HEK293 (cell line): ENCODE measurements at regions not wholly inside any gene's neighbourhood (a gene's known extent, or its start where the extent isn't known, plus 50 kb on each side); places are given as distances from the start of the nearest gene placed in this dataset.

ENCODE experiments used
- CTCF ChIA-PET: fragments of 350-600 bp; formaldehyde crosslinking; extraction: SDS; loops from one replicate; lab custom pipeline; 2021; ENCODE audit warnings: antibody characterized with exemption; lab: Yijun Ruan, JAX
- POLR2A ChIA-PET: fragments of 300-600 bp; formaldehyde crosslinking; extraction: SDS; loops from one replicate; lab custom pipeline; 2020; ENCODE audit warnings: antibody characterized with exemption, inconsistent platforms; lab: Yijun Ruan, JAX
- H3K27ac ChIP-seq: fragments of 200-500 bp; sonication (Bioruptor generic); 2 replicates; pipeline ENCODE4 v1.5.1; 2014; ENCODE audit warnings: low read depth, low read length, control low read depth, inconsistent platforms; ENCODE audit errors: extremely low read depth
- H3K36me3 ChIP-seq, 2 experiments: fragments of 200-500 bp in 1 of 2; sonication (Bioruptor generic) in 1 of 2; 1 replicate in 1 of 2; 2 replicates in 1 of 2; pipeline ENCODE4 v1.5.1; 2014 to 2017; ENCODE audit warnings: inconsistent platforms in 2 of 2, low read length in 2 of 2; ENCODE audit not compliant: control insufficient read depth in 2 of 2, insufficient read depth in 1 of 2
- H3K4me1 ChIP-seq: fragments of 200-500 bp; sonication (Bioruptor generic); 2 replicates; pipeline ENCODE4 v1.5.1; 2014; ENCODE audit warnings: mild to moderate bottlenecking, low read length, inconsistent platforms; ENCODE audit not compliant: control insufficient read depth, insufficient read depth
- H3K4me3 ChIP-seq: 2 replicates; pipeline ENCODE4 v1.5.1; 2011; ENCODE audit warnings: low read depth, mild to moderate bottlenecking, control low read depth, low read length, moderate library complexity
- H3K9me3 ChIP-seq: fragments of 200-500 bp; sonication (Bioruptor generic); 2 replicates; pipeline ENCODE4 v1.5.1; 2014; ENCODE audit warnings: low read depth, low read length, inconsistent platforms; ENCODE audit not compliant: control insufficient read depth, insufficient read depth
- GLIS2 ChIP-seq: fragments of 450-650 bp; formaldehyde crosslinking; IDR thresholded peaks from 2 replicates; pipeline ENCODE4 v1.5.1; 2016; ENCODE audit warnings: missing biosample characterization, missing genetic modification characterization
- HOXA7 ChIP-seq: sonication (generic); formaldehyde crosslinking; IDR thresholded peaks from 2 replicates; pipeline ENCODE4 v1.8.1; 2022; ENCODE audit warnings: missing genetic modification reagents, borderline replicate concordance
- KLF17 ChIP-seq: fragments of 450-650 bp; formaldehyde crosslinking; IDR thresholded peaks from 2 replicates; pipeline ENCODE4 v1.5.1; 2016; ENCODE audit warnings: missing biosample characterization, missing genetic modification characterization
- KLF8 ChIP-seq: fragments of 450-650 bp; formaldehyde crosslinking; IDR thresholded peaks from 2 replicates; pipeline ENCODE4 v1.5.1; 2016; ENCODE audit warnings: missing biosample characterization, missing genetic modification characterization
- PRDM4 ChIP-seq: fragments of 450-650 bp; formaldehyde crosslinking; IDR thresholded peaks from 2 replicates; pipeline ENCODE4 v1.5.1; 2017; ENCODE audit warnings: missing biosample characterization, missing genetic modification characterization
- ZBTB11 ChIP-seq: fragments of 450-650 bp; formaldehyde crosslinking; conservative IDR thresholded peaks from 2 replicates; pipeline ENCODE4 v1.5.1; 2016; ENCODE audit warnings: low read depth, missing biosample characterization, missing genetic modification characterization
- ZBTB17 ChIP-seq: fragments of 450-650 bp; formaldehyde crosslinking; IDR thresholded peaks from 2 replicates; pipeline ENCODE4 v1.5.1; 2016; ENCODE audit warnings: missing biosample characterization, missing genetic modification characterization
- ZBTB21 ChIP-seq: fragments of 450-650 bp; formaldehyde crosslinking; IDR thresholded peaks from 2 replicates; pipeline ENCODE4 v1.5.1; 2017; ENCODE audit warnings: missing biosample characterization, missing genetic modification characterization
- ZBTB49 ChIP-seq: fragments of 450-650 bp; formaldehyde crosslinking; IDR thresholded peaks from 2 replicates; pipeline ENCODE4 v1.5.1; 2016; ENCODE audit warnings: missing biosample characterization, missing genetic modification characterization, low read depth
- ZFHX2 ChIP-seq: fragments of 450-650 bp; formaldehyde crosslinking; conservative IDR thresholded peaks from 2 replicates; pipeline ENCODE4 v1.5.1; 2016; ENCODE audit warnings: missing biosample characterization, missing genetic modification characterization
- ZNF148 ChIP-seq: fragments of 450-650 bp; formaldehyde crosslinking; IDR thresholded peaks from 2 replicates; pipeline ENCODE4 v1.5.0; 2017; ENCODE audit warnings: missing biosample characterization, missing genetic modification characterization, borderline replicate concordance
- ZNF404 ChIP-seq: fragments of 450-650 bp; formaldehyde crosslinking; IDR thresholded peaks from 2 replicates; pipeline ENCODE4 v1.5.1; 2017; ENCODE audit warnings: missing biosample characterization, missing genetic modification characterization
- ZNF416 ChIP-seq: fragments of 450-650 bp; formaldehyde crosslinking; IDR thresholded peaks from 2 replicates; pipeline ENCODE4 v1.5.1; 2016; ENCODE audit warnings: missing biosample characterization, missing genetic modification characterization
- ZNF449 ChIP-seq: fragments of 450-650 bp; formaldehyde crosslinking; IDR thresholded peaks from 2 replicates; pipeline ENCODE4 v1.5.1; 2017; ENCODE audit warnings: missing biosample characterization, mild to moderate bottlenecking, missing genetic modification characterization, moderate library complexity
- ZNF621 ChIP-seq: fragments of 450-650 bp; formaldehyde crosslinking; IDR thresholded peaks from 2 replicates; pipeline ENCODE4 v1.5.1; 2017; ENCODE audit warnings: missing biosample characterization, missing genetic modification characterization
- ZNF654 ChIP-seq: fragments of 450-650 bp; formaldehyde crosslinking; IDR thresholded peaks from 2 replicates; pipeline ENCODE4 v1.5.1; 2016; ENCODE audit warnings: low read depth, missing biosample characterization, missing genetic modification characterization
- ZNF837 ChIP-seq: fragments of 450-650 bp; formaldehyde crosslinking; IDR thresholded peaks from 2 replicates; pipeline ENCODE4 v1.5.1; 2016; ENCODE audit warnings: missing biosample characterization, missing genetic modification characterization
- ZSCAN4 ChIP-seq: fragments of 450-650 bp; formaldehyde crosslinking; IDR thresholded peaks from 2 replicates; pipeline ENCODE4 v1.5.1; 2017; ENCODE audit warnings: missing biosample characterization, missing genetic modification characterization

- no peak overlapping the region for H3K4me3 ChIP-seq
- POLR2A ChIA-PET: no interaction called here
- H3K27ac ChIP-seq: no peak overlapping the region
- TF ChIP-seq ZBTB11 (tag by site-specific recombination) (no peak), PRDM4 (no peak), GLIS2 (no peak), HOXA7 (CRISPR knock-in tag) (no peak), ZNF404 (tag by site-specific recombination) (no peak), KLF8 (tag by site-specific recombination) (no peak), ZBTB21 (no peak), ZBTB17 (tag by site-specific recombination) (no peak), ZNF621 (tag by site-specific recombination) (no peak)
- H3K36me3 ChIP-seq: no peaks in the 10 kb centered on the region; a peak in 1 of 3 replicates
- CTCF ChIA-PET: no interaction called here
- no peaks in the 10 kb centered on the region for H3K4me1 ChIP-seq
- H3K9me3 ChIP-seq: no peaks in the 10 kb centered on the region
Observed at GRCh38 chr12:88743946-88744685, 163.8 kb upstream of the KITLG start.

GRCh38 chr12:88737838-88738472, 157.7 kb upstream of the KITLG start:
- H3K9me3 ChIP-seq: no peaks in the 10 kb centered on the region
- H3K4me1 ChIP-seq: no peaks in the 10 kb centered on the region
- ChIA-PET CTCF (interaction anchor here (1.0 kb wide), 1 partner anchor 281 kb away, joined by 4 read pairs; no protein-coding TSS in a partner anchor), POLR2A (no interaction called here)
- no peak overlapping the region for H3K4me3 ChIP-seq
- no peaks in the 10 kb centered on the region for H3K36me3 ChIP-seq
- H3K27ac ChIP-seq: no peak overlapping the region
- no peak for TF ChIP-seq ZNF148 (tag by site-specific recombination)
- no peak for TF ChIP-seq HOXA7 (CRISPR knock-in tag)
- TF ChIP-seq KLF17 (tag by site-specific recombination): no peak
- TF ChIP-seq ZSCAN4: no peak
- TF ChIP-seq ZNF837 (tag by site-specific recombination): no peak
- no peak for TF ChIP-seq ZNF654 (tag by site-specific recombination)
- no peak for TF ChIP-seq ZNF449 (tag by site-specific recombination)
- TF ChIP-seq ZFHX2: no peak
- no peak for TF ChIP-seq ZNF416 (tag by site-specific recombination)
- no peak for TF ChIP-seq ZBTB49
